H1 (cell line): ENCODE measurements at regions not wholly inside any gene's neighbourhood (a gene's known extent, or its start where the extent isn't known, plus 50 kb on each side); places are given as distances from the start of the nearest gene placed in this dataset.

Source experiments
- ASH2L ChIP-seq: fragments of 200-600, 300-600 bp; sonication (generic); IDR thresholded peaks from one replicate; pipeline ENCODE4 v1.7.1; 2017; ENCODE audit warnings: low read length
- CBX8 ChIP-seq: fragments of 300-800, 300-1000 bp; sonication (generic); IDR thresholded peaks from 2 replicates; pipeline ENCODE4 v1.7.1; 2016; ENCODE audit warnings: low read depth, low read length, borderline replicate concordance
- CHD2 ChIP-seq: IDR thresholded peaks from 2 replicates; pipeline ENCODE4 v1.6.1; 2012; ENCODE audit warnings: low read length, improper control_type of control experiment
- CTCF ChIP-seq, 3 experiments: IDR thresholded peaks; 1 replicate in 2 of 3; 2 replicates in 1 of 3; pipeline versions ENCODE4 v1.5.1 to v1.6.1; 2011; ENCODE audit warnings: low read length in 3 of 3, mild to moderate bottlenecking in 3 of 3, inconsistent platforms in 2 of 3, low read depth in 1 of 3, moderate library complexity in 1 of 3; ENCODE audit not compliant: insufficient read depth in 1 of 3; ENCODE audit errors: control extremely low read depth in 1 of 3
- EP300 ChIP-seq, 2 experiments: IDR thresholded peaks; 1 replicate in 1 of 2; 2 replicates in 1 of 2; pipeline ENCODE4 v1.6.1; 2011 to 2012; ENCODE audit warnings: low read depth in 2 of 2, low read length in 2 of 2, mild to moderate bottlenecking in 2 of 2, borderline replicate concordance in 1 of 2, inconsistent platforms in 1 of 2, moderate library complexity in 1 of 2
- EZH2 ChIP-seq: fragments of 200-600 bp; sonication (generic); IDR thresholded peaks from 2 replicates; pipeline ENCODE4 v1.7.1; 2012; ENCODE audit warnings: low read depth, mild to moderate bottlenecking, moderate library complexity, low read length, inconsistent platforms; ENCODE audit not compliant: severe bottlenecking
- MAX ChIP-seq: IDR thresholded peaks from 2 replicates; pipeline ENCODE4 v1.6.1; 2012; ENCODE audit warnings: inconsistent platforms
- PHF8 ChIP-seq: fragments of 200-600 bp; sonication (generic); conservative IDR thresholded peaks from 2 replicates; pipeline ENCODE4 v1.7.1; 2012; ENCODE audit warnings: low read depth, mild to moderate bottlenecking, inconsistent platforms, low read length, moderate library complexity
- POLR2A ChIP-seq, 2 experiments: IDR thresholded peaks; 1 replicate in 1 of 2; 2 replicates in 1 of 2; pipeline ENCODE4 v1.6.1; 2011; ENCODE audit warnings: low read depth in 2 of 2, low read length in 2 of 2, mild to moderate bottlenecking in 2 of 2; ENCODE audit errors: control extremely low read depth in 1 of 2
- POLR2AphosphoS5 ChIP-seq: IDR thresholded peaks from 2 replicates; pipeline ENCODE4 v1.6.1; 2011; ENCODE audit warnings: low read depth, low read length
- SIN3A ChIP-seq, 2 experiments: IDR thresholded peaks in 1 of 2; conservative IDR thresholded peaks in 1 of 2; 2 replicates each; pipeline ENCODE4 v1.6.1; 2011 to 2012; ENCODE audit warnings: low read length in 2 of 2, improper control_type of control experiment in 1 of 2, low read depth in 1 of 2, mild to moderate bottlenecking in 1 of 2
- TAF1 ChIP-seq: IDR thresholded peaks from 2 replicates; pipeline ENCODE4 v1.6.1; 2011; ENCODE audit warnings: mild to moderate bottlenecking, low read depth, low read length
- YY1 ChIP-seq: IDR thresholded peaks from 2 replicates; pipeline ENCODE4 v1.6.1; 2011; ENCODE audit warnings: low read depth, mild to moderate bottlenecking, low read length

GRCh38 chr4:36467670-36468069 is 186.3 kb downstream of the DTHD1 start:
- TF ChIP-seq ASH2L (no peak), CTCF (IDR thresholded peaks at IDR 0.05; ENCODE audit: control extremely low read depth in 1 of 3, insufficient read depth in 1 of 3, low read depth in 1 of 3, low read length in 3 of 3) (no peak), SIN3A (conservative IDR thresholded peaks at IDR 0.05 in 1 of 2, IDR thresholded peaks at IDR 0.05 in 1 of 2; ENCODE audit: low read depth in 1 of 2, low read length in 2 of 2) (no peak), EP300 (IDR thresholded peaks at IDR 0.05; ENCODE audit: borderline replicate concordance in 1 of 2, low read depth in 2 of 2, low read length in 2 of 2) (no peak), TAF1 (no peak), CBX8 (no peak), POLR2AphosphoS5 (no peak), EZH2 (no peak), POLR2A (IDR thresholded peaks at IDR 0.05; ENCODE audit: control extremely low read depth in 1 of 2, low read depth in 2 of 2, low read length in 2 of 2) (no peak), YY1 (no peak), MAX (no peak), CHD2 (no peak), PHF8 (no peak)
